CD4-positive, alpha-beta T cell treated with Interferon alpha-2 for 1 hour (primary cell): ENCODE measurements at regions not wholly inside any gene's neighbourhood (a gene's known extent, or its start where the extent isn't known, plus 50 kb on each side); places are given as distances from the start of the nearest gene placed in this dataset.

Experiments used
- DNase-seq, 2 donors: peaks; one replicate each; pipeline ENCODE4 v3.0.0-alpha.2; 2020 to 2022

DNA sequence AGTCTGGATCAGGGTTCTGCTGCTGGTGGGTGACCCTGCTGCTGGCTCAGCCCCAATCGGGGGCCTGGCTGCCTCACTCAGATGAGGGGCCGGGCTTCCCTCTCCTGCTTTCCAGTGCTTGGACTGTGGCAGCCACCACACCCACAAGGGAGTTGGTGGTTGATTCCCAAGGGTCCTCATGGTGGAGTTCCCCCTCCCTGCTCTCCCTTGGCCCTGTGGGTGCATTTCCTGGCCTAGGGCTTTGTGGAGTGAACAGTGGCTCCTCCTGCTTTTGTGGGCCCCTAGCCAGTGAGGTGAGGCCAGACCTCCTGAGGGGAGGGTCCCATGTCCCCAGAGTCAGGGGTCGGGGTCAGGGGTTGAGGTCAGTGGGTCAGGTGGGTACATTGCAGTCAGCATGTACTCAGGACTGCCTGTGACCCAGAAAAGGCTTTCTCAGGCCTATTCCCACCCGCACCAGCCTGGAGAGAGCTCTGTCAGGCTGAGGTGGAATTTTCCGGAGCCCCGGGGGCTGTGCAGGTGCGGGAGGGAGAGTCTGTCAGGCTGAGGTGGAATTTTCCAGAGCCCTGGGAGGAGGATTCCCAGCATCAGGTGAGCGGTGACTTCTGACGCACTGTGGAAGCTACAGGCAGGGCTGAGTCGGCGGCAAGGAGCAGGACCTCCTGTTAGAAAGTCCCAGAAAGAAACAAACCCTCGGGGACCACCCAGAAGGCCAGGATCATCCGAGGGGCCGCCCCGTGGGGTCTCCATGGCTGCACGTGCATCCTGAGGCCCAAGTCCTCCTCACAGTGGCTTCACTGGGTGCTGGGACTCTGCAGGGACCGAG is 94.4 kb upstream of the INSIG1 start:
- DNase-seq = no peak

DNA sequence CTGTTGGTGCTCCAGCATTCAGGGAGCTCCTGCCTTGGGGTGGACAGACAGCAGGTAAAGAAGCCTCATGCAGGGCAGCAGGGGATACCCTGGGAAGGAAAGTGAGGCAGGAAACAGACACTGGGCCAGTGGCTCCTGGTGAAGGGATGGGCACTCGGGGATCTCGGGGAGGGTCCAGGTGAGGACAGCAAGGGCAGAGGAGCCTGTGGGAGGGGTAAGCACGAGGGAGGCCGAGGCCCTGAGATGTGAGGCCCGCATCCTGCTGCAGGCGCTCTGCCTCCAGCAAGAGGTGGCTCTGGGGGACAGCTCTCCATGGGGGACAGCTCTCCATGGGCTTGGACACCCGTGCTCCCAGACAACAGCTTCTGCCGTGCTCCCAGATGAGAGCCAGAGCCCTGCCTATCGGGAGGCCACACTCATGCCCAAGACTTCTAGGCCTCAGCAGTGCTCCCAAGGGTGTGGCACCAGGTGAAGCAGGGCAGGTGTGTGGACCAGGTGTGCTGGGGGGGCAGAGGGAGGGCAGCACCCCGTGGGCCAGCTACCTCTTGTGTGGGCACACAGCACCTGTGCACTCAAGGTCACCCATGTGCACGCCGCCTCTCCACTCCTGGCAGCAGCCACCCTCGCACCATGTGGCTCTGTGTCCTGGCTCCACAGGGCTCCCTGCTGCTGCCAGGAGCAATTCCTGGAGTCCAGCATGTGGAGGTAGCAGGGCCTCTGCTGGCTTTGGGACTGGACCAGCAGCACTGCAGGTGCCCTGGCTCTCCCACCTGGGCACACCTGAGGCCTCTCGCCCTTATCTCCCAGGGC is 93.6 kb upstream of the INSIG1 start:
- no peak for DNase-seq

DNA sequence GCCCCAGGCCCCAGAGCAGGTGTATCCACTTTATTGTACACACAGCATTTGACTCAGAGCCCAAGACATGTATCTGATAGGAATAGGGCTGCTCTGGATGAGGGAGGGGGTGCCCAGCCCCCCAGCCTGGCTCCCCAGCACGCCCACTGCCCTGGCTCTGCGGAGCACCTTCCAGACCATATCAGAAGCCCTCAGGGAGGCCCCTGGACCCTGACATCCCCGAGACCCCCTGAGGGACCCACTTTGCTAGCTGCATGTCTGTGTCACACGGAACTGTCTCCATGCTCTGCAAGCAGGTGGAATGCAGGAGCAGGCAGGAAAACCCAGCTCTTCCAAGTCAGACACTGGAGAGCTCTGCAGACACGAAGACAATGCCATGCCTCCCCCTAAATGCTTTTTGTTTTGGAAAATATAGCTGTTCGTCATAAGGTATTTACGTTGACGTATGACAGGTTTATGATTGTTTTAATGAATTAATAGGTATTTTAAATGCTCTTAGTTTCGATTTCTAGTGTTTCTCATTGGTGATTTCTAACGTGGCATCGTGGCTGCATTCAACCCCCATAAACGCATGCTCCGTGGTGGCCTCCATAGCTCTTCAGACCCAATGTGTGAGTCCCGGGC is 92.8 kb upstream of the INSIG1 start:
- DNase-seq = no peak

DNA sequence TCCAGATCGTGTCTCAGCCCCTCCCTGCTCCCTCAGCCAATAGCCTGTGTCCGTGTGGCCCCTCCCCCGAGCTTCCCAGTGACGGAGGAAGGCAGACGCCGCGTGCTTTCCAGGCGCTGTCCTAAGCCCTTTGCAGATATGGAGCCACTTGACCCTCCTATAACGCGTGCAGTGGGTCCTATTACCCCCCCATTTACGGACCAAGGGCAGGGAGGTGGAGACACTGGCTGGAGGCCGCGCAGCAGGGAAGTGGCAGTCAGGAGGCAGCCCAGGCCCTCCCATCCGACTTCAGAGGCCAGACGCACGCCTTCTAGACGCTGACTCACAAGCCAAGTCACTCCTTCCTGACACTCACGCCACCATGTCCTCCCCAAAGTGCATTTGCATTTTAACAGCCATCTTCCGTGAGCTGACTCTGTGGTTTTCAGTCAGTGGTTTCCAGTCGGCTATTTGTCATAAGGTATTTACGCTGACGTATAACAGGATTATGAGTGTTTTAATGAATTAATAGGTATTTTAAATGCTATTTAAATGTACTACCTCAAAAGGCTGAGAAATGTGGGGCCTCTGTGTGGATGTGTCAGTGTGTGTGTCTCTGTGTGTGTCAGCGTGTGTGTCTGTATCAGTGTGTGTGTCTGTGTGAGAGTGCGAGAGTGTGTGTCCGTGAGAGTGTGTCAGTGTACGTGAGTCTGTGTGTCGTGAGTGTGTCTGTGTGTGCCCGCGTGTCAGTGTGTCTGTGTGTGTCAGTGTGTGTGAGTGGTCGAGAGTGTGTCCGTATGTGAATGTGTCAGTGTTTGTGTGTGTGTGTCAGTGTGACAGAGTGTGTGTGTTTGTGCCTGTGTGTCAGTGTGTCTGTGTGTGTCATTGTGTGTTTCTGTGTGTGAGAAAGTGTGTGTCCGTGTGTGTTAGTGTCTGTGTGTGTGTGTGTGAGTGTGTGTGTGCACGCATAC is 92.0 kb upstream of the INSIG1 start:
- peak; percentile 89 to 91 for DNase-seq

DNA sequence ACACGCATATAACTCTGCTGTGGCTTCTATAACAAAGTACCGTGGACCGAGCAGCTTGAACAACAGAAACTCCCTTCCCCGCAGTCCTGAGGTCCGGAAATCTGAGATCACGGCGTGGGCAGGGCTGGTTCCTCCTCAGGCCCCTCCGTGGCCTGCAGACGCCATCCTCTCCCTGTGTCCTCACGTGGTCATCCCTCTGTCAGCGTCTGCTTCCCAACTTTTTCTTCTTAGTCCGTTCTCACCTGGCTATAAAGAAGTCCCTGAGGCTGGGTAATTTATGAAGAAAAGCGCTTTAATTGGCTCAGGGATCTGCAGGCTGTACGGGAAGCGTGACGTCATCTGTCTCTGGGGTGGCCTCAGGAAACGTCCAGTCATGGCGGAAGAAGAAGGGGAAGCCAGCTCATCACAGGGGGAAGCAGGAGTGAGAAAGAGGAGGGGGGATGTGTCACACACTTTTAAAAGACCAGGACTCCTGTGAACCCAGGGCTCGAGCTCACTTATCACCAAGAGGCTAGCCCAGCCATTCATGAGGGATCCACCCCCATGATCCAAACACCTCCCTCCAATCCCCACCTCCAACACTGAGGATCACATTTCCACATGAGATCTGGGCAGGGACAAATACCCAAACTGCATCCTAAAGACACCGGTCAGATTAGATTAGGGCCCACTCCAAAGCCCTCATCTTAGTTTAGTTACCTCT is 91.2 kb upstream of the INSIG1 start:
- DNase-seq = peak; percentile 83 to 87

DNA sequence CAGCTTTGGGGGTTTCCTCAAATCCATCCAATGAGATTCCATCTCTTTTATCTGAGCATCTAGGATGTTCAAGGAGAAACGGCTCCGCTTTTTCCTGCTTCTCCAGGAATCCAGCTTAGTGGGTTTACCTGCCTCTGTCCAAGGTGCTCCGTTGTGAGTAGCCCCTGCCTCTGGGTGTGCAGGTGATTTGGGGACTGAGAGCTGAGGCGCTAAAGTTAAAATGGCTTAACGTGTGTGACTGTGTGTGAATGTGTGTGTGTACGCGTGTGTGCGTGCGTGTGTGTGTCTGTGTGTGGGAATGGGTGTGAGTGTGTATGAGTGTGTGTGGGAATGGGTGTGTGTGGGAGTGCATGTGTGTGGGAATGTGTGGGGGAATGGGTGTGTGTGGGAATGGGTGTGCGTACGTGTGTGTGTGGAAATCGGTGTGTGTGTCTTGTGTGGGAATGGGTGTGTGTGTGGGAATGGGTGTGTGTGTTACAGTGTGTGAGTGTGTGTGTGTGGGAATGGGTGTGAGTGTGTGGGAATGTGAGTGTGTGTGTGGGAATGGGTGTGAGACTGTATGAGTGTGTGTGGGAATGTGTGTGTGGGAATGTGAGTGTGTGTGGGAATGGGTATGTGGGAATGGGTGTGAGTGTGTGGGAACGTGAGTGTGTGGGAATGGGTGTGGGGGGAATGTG is 90.2 kb upstream of the INSIG1 start:
- no peak for DNase-seq

DNA sequence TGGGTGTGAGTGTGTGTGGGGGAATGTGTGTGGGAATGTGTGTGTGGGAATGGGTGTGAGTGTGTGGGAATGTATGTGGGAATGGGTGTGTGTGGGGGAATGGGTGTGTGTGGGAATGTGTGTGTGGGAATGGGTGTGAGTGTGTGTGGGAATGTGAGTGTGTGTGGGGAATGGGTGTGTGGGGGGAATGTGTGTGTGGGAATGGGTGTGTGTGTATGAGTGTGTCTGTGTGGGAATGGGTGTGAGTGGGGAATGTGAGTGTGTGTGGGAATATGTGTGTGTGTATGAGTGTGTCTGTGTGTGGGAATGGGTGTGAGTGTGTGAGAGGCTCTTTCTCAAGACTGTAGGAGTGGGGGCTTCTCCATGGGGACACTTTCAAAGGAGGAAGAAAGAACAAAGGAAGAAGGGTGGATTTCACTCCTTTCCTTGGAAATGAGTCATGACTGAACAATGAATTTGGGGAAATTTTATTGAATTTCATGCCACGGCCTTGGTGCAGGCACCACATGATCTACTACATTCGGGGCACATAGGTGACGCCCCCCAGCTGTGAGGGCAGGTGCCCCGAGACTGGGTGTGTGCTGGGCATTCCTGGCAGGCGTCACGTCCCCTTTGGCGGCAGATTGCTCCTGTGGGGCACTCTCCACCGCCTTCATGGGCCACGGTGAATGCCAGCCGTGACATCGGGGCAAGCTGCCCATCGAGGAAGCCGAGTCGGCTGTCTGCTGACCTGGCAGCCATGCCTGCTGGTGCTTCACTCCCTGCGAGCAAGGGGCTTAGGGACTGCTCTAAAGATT is 88.8 kb upstream of the INSIG1 start:
- peak in 1 of 2 donors; percentile 9 for DNase-seq

DNA sequence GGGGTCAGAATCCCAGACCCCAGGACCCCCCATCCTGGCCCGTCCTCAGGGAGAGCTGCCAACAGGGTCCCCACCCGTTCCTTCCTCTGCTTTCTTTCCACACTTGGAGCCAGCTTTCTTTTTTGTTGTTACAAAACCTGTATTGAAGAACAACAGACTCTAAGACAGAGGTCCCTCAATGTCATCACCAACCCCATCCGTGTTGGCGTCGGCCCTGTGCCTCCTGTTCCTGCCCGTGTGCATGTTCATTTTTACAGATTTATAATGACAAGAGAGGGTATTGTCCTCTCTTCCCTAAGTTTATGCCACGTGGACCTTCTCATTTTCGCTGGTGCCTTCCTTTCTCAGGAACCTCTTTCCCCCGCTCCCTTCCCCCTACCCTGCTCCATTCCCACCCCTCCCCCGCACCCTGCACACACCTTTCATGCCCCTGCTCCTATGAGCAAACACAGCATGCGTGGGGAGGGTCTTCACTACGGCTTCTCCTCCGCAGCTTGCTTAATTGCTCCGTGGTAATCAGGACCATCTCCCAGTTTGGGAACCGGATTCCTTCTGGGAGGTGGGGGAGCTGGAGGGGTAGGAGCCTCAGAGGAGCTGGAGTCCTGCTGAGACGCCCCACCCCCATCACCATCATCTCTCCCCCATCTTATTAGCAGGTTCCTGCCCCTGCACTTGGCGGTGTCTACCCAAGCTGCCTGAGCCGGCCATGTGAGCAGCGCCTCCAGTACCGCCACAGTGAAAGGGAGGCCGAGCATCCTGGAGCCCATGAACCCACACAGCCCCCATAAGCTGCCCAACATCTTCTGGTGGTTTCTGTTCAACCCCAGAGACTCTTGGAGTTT is 88.0 kb upstream of the INSIG1 start:
- DNase-seq = no peak

DNA sequence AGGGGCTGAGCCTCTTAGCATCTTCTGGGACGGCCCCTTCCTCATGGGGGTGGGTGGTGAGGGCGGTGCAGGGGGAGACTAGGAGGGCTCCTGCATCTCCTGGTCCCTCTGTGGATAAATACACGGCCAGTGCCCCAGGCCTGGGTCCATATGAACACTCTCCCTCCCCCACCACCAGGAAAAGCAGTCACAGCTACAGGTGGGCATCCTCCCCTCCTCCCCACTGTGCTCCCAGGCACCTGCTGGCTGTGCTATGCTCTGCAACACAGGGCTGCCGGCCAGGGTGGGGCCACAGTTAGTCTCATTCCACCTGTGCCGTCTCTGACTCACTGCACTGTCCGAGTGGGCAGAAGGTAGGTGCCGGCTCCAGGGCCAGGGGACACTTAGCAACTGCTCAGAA is 87.3 kb upstream of the INSIG1 start:
- no peak for DNase-seq

DNA sequence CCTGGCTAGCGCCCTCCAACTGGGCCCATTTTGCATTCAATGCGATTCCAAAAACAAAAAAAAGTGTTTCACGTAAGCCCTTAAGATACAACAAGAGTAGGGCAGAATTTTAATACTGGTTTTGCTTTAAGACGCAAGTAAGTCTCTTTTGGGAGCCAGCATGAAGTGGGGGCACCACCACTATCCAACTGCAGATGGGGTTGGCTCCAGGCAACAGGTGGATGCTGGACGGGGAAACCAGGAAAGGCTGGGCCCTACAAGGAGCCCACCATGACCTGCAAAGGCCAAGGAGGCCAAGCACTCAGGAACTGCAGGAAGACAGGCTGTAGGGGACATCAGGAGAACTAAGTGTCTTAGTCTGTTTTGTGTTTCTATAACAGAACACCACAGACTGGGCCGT is 86.5 kb upstream of the INSIG1 start:
- no peak for DNase-seq

DNA sequence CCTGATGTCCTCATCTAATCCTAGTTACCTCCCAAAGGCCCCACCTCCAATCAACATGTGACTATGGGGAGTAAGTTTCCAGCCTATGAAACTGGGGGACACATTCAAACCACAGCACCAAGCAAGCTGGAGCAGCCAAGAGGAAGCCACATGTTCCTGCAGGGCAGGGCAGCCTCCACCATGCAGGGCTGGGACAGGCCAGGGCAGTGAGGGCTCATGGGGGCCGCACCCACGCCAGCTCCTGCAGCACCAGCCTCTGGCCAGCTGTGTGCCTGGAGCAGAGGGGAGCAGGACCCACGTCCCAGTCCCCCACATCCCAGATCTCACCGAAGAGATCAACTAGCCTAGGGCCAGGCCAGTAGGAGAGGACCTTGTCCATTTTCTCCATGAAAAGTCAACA is 85.9 kb upstream of the INSIG1 start:
- no peak for DNase-seq

DNA sequence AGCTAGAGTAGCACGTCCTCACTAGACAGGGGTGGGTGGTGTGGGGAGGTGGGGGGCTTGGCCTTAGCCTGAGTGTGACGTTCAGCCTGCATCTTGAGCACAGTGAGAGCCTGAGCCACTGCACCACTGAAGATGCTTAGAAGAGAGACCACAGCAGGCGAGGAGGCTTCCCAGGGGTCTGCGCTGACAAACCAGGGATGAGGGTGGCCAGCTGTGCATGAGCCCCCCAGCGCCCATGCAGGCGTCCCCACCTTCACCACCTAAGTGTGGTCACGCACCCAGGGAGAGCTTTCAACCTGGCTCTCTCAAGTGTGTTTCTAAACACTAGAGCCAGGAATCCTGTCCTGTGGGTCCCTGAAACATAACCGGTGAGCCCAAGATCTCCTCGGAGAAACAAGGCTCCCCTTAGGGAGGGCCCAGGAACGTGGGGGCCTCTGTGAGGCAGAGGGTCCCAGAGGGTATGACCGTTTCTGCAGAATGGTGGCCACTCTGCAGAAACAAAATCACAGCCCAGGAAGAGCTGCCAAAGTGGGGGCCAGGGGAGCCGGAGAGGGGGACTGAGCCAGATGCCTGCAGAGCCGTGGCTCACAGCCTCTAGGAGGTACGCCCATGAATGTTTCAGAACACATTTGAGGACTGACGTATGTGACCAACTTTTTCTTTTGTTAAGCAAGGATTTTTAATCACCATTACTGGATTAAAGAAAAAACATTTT is 85.2 kb upstream of the INSIG1 start:
- DNase-seq = no peak

DNA sequence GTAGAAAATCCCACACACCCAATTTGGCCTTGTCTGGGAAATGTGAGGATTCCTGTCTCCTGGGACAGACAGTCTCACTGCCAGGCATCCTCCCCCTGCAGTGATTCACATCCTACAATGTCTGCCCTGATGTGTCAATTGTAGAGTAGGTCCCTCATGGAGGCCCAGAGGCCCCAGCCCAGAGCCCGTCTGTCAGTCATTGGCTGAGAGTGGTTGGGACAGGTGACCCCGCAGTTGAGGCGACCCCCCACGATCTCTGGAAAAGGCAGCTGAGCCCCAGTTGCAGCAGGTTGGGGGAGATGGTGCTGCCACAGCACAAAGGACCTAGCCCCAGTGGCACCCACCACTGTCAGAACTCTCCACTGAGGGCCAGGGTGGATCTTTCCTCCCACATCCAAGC is 84.3 kb upstream of the INSIG1 start:
- DNase-seq = no peak

DNA sequence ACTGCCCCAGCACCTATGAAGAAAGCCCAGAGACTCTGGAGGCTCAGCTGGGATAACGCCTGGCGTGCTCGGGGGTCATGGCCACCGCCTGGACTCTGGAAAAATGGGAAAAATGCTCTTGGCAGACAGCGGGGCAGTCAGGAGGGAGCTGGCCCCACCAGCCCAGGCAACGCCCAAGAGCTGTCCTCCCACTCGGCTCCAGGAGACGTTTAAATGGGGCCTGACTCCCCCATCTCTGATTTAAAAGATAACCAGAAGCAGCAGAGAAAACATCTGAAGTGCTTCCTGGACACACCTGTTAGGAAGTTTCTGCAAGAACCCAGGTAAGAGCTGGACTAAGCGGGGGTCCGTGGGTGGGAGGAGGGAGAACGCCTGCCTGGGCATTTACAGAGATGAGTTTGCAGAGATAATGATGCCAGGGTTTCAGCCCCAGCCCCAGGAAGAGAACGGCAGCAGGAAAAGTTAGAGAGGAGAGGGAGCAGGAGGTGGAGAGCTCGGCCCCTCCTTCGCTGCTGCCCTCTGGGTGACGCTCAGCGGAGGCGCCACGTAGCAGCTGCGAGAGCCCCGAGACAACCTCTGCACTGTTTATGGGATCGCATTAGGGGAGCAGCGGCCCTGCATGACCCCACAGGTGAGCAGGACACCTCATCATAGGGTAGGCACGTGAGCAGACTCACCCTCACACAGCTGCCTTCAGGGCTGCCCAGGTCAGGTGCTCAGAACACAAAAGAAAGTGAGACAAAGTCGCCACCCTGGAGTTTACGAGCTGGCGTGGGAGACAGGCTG is 83.5 kb upstream of the INSIG1 start:
- DNase-seq = no peak

DNA sequence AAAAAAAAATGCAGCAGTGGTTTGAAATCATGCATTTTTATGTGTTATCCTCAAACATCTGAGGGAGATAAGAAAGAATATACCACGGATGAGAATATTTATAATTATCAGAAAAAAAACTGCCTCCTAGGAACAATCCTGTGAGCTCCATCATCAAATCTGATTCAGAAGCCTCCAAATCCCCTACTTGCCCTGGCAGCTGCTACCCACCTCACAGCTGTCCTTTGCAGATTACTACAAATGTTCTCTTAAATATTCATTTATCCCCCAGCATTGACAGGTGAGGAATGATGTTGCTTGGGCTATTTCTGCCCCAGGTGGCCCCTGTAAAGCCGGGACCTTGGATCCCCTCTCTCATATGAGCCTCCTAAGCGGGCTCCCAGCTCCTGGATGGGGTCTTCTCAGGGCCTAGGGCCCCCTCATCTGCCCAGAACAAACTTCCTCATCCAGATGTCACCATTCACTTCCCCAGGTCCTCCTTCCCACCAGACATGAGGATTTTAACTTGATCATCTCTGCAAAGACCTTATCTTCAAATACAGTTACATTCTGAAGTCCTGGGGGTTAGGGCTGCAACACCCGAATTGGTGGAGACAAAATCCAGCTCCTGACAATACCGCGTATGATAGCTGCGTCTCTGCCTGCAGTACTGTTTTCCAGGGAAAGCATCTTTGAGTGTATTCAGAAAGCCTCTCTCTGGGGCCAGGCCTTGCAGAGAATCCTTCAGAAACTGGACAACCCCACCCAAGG is 81.9 kb upstream of the INSIG1 start:
- DNase-seq = no peak

DNA sequence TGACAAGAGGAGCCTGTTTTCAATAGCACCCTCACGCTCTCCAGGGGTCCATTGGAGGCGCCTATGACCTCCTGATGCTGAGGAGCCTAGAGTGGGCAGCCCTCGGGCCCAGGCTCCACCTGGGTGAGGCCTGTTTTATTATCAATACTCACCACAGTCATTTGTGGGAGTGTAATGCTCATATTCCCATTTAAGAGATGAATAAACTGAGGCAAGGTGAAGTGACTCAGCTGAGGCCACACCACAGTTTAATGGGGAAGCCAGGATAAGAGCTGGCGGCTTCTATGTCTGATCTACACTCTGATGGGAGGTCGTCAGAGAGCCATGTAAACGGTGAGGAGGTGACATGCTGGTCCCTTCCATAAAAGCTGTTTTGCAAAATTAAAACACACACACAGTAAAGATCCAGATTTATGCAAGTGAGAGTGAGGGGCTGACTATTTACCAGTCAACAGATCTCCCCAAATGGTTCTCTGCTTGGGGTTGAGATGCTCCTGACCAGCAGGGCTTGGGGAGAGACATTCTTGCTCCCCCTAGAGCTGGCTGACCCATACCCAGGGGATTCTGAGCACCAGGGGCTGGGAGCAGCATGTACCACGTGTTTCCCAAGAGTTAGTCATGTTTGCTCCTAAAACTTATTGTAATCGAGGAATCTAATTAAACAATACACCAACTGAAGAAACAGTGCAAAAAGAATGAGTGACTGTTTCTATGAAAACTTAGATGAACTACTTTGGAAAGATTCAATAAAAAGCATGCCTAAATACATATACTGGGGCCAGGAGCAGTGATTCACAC is 81.0 kb upstream of the INSIG1 start:
- DNase-seq = no peak
